Right renal pelvis (tissue), 4 donors: ENCODE measurements at regions not wholly inside any gene's neighbourhood (a gene's known extent, or its start where the extent isn't known, plus 50 kb on each side); places are given as distances from the start of the nearest gene placed in this dataset.

Experiments
- DNase-seq, 4 donors: peaks; one replicate each; pipeline ENCODE4 v3.0.0-alpha.2; 2013; ENCODE audit warnings: low read depth in 4 of 4, low spot score in 3 of 4, missing footprints in 1 of 4

DNA sequence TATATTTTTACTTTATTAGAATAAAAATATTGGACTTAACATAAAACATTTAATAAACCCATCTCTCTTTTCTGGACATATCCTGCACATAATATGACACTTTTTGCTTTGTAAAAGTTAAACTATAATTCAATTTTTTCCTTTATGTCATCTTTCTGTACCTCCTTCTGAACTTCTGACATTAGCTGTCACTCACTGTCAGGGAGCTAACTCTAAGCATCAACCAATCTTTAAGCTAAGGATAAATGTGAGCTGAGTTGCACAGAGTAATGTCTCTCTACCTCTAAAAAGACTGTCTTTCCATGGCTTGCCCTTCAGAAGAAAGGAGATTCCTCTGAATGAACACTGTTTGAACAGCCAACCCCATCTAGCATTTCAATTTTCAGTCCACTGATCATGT, 948.6 kb upstream of the CHAC2 start:
- DNase-seq = no peak

DNA sequence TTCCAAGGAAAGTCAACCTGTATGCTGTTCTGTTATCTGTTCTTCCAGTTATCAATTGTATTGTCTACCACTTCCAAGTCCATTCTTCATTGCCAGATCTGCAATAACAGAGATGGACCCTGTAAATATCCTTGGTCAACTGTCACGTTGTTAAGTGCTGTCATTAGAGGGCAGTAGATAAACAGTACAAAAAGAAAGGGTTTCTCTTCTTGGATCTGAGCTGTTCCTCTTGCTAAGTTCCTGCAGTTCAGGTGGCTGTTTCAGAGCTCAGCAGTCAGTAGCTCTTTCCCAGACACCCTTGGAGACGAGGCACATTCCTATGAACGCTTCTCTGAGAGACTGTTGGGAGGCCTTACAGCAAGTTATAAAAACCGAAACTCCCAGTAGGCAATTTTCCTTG, 957.1 kb upstream of the CHAC2 start:
- no peak for DNase-seq

DNA sequence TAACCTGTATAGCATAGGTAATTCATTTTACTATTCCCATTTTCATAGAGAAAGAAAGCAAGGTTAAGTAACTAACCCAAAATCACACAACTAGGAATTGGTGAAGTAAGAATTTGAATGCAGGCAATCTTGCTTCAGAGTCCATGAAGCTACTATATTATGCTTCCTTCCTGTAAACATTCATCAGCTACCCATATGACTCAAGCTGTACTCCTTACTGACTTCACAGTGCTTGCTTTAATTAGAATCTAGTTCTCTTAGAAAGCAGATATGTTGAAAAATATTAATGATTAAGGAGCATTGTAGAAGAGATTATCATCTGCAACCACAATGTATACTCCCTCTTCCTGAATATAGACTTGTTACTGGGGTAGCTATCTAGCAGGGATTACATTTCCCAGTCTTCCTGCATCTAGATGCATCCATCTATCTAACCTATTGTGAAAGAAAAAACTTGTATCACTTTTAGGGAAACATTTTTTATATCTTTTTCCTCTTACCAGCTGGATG, 961.6 kb upstream of the CHAC2 start:
- DNase-seq = no peak

DNA sequence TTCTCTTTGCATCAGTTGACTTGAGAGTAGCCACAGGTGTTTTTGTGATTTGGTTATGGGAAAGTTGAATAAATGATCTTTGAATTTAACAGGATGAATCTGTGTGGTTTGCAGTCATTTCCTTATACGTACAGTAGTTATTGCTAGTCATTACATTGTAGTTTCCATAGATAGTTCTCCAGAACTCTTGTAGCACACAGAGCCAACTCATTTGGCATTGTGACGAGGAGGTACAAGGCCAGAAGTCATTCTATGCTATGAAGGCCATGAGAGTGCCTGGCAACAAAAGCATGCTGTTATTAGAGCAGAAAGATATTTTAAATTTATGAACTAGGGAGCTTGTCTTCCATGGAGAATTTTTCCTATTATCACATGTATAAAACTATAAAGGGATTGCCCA, 973.0 kb upstream of the CHAC2 start:
- DNase-seq = no peak

DNA sequence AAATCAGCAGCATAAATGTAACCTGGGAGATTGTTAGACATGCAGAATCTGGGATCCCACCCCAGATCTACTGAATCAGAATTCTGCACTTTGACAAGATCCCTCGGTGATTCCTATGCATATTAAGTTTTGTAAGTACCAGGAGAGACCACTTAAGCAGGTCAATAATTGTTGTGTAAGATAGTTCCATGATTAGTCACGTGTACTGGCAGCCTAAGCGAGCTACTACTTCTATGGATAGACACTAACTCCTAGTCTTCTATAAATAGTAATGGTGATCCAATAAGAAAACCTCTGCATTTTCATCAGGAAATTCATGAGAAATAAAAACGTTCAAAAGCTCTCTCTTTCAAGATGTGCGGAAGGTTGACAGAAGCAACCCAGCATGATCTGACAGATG, 988.2 kb upstream of the CHAC2 start:
- DNase-seq = no peak

DNA sequence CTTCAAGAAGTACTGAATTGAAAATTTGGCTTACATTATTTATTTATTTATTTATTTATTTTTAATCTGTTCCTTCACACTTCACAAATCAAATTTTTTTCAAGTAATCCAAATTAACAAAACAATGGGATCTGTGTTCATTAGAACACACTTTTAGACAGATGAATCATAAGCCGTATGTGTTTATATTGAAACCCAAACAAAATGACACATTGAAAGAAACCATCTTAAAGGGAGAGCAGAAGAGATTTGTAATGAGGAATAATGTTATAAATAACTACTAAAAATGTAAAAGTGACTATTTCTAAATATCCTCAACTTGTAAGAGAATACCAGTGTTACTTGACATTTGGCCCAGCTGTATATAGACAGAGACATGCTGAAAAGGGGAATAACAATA, 991.0 kb upstream of the CHAC2 start:
- DNase-seq = no peak

DNA sequence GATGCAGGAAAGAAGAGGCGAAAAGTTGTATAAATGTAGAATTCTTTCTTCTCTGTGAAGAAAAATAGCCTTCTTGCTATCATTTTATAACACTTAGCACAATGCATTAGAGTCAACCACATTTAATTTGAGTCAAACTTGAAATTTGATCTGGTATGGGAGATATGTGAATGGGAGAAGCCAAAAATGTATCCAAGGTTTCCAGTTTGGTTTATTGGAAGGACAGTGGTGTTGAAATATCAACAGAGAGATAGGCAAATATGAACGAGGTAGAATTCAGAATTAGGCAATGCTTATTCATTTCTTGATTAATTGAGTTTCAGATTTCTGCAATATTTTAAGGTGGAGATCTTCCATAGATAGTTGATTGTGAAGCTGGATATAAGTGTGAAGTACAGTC, 991.9 kb upstream of the CHAC2 start:
- DNase-seq = no peak

DNA sequence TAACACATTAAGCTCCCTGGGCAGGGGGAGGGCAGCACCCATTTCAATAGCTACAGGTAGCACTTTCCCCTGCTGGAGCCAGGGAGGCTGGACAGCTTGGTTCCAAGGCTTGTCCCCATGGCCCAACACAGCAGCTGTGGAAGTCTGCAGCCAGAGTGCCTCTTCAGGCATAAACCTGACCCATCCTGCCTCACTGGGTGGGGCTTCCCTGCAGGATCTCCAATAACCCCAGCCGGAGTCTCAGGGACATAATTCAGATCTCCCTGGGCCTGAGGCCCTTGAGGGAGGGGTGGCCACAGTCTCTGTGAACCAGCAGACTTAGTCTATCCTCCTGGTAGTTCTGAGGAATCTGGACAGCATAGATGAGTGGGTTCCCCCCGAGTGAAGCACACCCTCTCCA, 1001.9 kb upstream of the CHAC2 start:
- DNase-seq = no peak

DNA sequence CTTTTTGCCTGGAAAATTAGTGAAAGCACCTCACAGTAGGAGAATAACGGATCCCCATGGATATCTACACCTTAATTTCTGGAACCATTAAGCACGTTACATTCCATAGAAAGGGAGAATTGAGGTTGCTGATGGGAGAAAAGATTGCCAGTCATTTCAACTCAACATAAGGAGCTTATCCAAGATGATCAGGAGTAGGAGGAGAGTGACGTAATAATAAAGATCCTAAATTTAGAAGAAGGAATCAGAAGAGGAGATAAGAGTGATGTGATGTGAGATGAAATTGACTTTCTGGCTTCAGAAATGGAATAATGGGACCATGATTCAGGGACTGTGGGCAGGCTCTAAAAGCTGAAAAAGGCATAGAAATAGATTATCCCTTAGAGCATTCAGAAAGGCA, 1017.8 kb upstream of the CHAC2 start:
- DNase-seq = no peak

DNA sequence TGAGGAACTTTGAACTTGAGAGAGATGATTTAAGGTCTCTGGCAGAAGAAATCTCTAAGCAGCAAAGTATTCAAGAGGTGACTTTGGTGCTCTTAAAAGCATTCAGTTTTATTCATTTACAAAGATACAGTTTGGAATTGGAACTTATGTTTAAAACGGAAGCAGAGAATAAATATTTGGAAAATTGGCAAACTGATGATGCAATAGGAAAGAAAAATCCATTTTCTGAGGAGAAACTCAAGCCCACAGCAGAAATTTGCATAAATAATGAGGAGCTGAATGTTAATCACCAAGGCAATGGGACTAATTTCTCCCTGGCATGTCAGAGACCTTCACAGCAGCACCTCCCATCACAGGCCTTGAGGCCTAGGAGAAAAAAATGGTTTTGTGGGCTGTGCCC, 1022.5 kb upstream of the CHAC2 start:
- no peak for DNase-seq

DNA sequence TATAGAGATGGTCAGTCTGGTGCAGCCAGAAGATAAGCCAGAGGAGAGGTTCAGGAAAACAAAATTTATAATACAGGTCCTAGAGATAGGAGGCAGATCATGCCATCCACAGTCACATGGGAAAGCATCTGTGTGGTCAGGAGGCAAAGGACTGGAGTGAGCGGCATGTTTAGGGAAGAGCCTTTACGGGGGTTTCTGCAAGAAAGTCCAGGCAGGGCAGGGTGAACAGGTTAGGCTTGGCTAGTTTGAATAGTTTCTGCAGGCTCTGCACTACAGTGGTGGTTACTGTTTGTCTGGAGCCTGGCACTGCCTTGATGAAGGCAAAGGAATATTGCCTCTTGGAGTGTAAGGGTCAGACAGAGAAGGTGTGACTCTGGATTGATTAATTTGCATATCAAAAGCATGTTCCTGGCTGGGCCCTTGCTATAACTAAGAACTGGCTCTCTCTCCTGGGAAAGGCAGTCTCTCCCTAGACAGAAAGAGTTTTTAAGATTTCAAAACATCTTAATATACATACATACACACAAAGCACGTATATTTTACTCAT, 1034.7 kb upstream of the CHAC2 start:
- no peak for DNase-seq

DNA sequence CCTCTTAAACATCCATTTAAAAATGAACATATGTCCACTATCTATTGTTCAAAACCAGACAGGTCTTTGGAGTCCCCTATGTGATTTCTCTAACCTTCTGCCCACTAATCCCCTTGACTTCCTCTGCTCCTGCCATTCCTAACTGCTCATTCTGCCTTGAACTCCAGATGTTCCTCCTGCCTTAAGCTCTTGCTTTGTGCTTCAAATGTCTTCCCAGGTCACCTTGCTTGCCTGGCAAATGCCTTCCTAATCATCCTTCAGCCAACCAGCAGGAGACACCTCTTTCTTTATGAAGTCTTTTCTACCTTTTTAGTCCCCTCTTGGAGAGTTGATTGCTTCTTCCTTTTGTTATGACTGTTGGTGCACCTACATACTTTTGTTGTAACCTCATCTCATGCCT, 1043.0 kb upstream of the CHAC2 start:
- DNase-seq = no peak

DNA sequence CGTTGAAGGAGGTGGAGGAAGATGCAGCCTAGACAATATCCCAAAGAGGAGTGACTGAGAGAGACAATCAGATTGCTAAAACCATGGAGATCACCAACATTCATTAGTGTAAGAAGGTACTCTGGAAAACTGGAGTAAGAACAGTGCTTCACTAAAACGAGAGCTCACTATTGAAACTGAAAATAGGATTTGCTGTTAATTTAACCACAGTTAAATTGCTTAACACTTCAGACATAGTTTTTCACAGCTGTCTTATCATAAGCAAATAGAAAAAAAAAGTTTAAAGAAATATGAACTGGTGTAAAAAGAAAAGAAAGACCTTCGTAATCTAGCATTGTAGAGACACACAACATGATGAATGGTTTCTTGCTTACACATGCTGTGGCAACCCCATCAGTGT, 1049.8 kb upstream of the CHAC2 start:
- no peak for DNase-seq

DNA sequence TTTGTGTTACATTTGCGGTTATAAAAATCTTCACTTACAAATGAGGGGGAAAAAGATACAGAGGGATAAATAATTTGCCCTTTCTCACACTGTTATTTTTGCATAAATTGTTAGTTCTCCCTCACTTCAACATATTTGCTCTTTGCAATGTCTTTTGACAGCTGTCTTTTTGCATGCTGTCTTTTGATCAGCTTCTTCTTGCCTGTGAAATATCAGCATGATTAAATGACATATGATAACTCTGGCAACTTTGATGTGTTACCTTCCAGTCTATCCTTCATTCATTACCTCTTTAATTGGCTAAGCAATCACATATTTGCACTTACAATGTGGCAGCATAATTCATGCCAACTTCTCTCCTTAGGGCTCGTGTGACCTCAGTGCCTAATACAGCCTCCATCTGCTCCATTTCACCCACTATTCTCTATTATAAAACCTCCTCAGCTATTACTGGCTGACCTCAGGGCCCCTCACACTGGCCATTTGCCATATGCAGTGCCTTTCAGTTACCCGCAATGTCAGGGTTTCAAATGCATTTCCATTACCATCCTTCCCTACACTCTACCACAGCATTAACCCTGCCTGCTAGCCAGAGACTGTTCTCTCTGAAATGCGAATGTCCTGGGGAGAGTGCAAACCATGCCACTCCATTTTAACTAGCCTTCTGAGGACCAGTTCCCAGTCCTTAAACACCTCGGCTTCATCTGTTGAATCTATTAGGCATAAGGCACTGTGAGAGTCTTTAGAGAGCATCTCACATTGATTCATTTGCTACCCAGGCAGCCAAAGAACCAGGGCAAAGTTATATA, 1056.6 kb upstream of the CHAC2 start:
- no peak for DNase-seq

DNA sequence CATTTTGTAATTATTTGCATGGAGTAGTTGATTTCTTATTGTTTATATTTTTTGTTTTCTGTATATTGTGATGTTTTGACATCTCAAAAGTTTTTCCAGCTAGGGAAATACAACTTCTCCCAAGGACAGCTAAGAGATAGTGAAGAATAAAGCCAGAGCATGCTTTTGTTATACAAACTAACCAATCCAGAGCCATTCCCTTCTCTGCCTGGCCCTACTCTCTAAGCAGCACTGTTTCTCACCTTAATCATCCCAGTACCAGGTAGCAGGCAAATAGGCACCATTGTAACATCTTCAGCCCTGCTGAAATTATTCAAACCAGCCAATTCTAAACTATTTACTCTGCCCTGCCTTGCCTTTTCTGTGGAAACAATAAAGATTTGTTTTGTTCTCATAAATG, 1063.4 kb upstream of the CHAC2 start:
- DNase-seq = no peak

DNA sequence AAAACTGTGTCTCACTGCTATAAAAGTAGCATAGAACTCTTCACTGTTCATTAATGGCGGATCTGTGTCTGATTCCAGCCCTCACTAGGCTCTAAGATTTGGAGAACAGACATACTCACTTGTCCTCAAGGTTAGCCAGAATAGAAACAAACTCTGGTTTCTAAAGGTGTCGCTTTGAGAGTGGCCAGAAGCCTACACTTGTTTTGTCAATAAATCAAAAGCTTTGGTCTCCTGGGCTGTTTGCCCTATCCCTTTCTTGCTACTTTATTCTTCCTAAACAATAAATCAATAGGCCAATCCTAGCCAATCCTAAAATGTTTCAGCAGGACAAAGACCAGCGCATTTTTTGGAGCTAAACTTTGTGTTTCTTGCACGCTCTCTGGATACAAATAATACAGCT, 1064.6 kb upstream of the CHAC2 start:
- DNase-seq = peak in 1 of 4 donors; percentile 3

DNA sequence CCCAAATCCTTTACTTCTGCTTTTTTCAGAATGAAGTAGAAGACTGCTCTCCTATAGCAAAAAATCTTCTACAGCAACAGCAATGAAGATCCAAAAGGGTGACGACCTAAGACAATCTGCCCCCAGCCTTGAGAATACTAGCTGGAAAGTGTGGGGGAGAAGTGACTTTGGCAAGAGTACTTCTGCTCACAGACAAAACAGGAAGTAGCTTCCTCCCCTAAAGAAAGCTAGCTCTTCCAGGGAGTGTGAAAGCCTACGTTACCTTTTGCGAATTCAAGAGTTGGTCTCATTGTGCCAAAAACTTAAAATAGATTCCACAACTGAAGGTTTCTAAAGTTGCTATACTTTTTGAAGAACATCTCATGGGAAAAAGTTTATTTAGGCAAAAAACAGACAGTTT, 1069.2 kb upstream of the CHAC2 start:
- no peak for DNase-seq

DNA sequence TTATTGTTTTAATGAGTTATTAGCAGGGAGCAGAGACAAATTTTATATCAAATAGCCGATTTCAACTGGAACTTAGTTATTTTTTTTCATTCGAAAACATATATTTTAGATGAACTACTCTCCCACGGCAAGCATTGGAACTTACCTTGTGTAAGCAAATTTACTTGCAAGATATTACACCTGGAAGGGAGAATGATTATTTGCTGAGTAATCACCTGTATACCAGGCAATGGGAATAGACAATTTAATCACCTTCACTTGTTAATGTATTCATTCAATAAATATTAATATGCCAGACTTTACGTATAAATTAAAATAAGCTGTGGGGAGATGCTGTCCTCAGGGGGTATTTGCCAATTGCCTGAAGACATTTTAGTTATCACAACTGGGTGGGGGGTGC, 1069.9 kb upstream of the CHAC2 start:
- no peak for DNase-seq

DNA sequence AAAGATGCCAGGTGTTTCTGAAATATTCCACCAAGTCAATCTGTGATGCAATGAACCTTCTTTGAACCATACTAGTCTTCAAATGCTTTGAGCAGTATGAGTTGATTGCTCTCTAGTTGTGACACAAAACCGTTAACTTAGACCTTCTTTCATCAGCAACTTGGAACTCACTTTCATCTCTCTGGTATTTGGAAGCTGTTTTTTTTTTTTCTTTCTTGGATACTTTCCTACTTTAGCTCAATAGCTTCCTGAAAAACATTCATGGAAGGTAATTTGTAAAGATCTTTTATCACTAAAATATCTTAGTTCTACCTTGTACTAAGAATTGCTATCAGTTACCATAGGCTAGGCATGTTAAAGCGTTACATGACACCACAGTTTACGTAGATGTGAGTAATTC, 1071.9 kb upstream of the CHAC2 start:
- DNase-seq = no peak

DNA sequence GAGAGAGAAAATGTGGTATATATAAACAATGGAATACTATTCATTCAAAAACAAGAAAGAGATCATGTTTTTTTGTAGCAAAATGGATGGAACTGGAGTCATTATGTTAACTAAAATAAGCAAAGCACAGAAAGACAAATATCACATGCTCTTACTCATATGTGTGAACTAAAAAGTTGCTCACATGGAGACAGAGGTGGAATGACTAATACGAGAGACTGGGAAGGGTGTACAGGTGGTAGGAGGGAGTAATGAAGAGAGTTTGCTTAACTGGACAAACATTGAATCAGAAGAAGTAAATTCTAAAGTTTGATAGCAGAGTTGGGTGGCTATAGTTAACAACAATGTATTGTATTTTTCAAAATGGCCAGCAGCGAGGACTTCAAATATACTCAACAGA, 1080.7 kb upstream of the CHAC2 start:
- no peak for DNase-seq

DNA sequence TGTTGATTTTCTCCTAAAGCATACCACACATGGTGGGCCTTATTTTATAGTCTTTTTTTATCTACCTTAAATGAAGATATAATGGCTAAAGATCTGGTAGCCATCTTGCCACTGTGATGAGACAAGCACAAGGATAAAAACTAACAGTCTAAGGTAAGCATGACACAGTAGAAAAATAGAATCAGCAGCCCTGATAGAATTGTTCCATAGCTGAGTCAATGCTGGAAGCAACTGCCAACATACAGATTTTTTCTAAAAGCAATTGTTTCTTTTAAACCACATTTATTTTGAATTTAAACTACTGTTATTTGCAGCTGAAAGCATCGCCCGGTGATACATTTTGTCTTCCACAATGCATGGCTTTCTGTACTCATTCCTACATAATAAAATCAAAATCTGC, 1091.5 kb upstream of the CHAC2 start:
- no peak for DNase-seq

DNA sequence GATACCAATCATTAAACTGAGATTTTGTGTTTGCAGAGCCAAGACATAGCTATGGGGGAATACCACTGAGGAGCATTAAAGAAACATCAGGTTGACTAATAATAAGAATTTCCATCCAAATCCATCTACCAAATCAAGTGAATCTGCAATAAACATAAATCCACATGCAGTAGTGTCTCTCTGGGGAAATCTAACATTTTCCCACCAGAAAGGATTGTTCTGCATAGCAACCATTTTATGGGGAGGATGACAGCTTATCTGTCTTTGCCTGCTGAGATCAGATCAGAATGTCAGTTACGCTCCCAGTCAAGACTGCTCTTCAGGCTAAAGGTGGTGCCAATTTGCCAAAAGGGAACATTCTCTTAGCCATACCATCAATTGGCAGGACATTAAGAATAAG, 1098.9 kb upstream of the CHAC2 start:
- no peak for DNase-seq

DNA sequence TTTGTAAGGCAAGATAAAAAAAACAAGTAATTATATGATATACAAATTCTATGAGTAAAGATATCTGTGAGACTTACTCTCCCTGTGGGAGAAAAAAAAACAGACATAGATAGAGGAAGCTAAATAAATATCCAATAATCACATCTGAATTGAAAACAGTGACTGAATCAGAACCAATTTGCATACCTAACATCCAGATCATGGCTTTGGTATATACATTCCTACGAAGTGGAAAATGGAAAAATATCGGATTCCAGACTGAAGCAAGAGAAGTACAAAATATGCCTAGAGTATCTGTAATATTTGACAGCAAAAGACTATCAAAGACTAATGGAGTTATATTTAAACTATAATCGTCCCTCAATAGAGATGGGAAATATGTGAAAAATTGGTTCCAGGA, 1108.1 kb upstream of the CHAC2 start:
- no peak for DNase-seq
